ENCODE measurements at regions not wholly inside any gene's neighbourhood (a gene's known extent, or its start where the extent isn't known, plus 50 kb on each side); places are given as distances from the start of the nearest gene placed in this dataset.
"Not testable (repeated sequence)": the region's sequence is repeated elsewhere in the genome, so short reads cannot be mapped to it uniquely, and the experiment has no call there.

DNA sequence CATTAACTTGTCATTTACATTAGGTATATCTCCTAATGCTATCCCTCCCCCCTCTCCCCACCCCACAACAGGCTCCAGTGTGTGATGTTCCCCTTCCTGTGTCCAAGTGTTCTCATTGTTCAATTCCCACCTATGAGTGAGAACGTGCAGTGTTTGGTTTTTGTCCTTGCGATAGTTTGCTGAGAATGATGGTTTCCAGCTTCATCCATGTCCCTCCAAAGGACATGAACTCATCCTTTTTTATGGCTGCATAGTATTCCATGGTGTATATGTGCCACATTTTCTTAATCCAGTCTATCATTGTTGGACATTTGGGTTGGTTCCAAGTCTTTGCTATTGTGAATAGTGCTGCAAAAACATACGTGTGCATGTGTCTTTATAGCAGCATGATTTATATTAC lies 60.7 kb upstream of the HOXC13 start:
- DNase-seq: not testable (repeated sequence)

DNA sequence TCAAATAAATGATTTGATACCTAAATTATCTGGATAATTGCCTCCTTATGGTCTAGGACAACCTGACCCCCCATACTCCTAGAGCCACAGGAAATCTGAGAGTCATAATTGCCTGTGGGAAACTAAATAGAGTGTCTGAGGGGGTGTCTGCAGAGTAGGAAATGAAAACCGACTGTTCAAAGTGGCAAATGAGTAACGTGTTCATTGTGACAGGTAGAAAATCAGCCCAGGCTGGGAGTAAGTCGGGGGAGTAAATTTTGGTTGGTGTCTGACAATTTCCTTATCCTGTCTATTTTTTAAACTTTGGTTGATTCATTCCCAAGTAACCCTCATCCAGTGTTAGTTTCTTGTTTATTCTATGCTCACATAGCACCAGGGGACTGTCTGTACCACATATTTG lies 51.6 kb upstream of the HOXC13 start:
- no peak for DNase-seq

- no peak for DNase-seq
These were observed 50.8 kb upstream of the HOXC13 start for GRCh38 chr12:53887881-53888280.

Data from EL (cell line).